Neural crest cell (in vitro differentiated cells): ENCODE measurements at regions not wholly inside any gene's neighbourhood (a gene's known extent, or its start where the extent isn't known, plus 50 kb on each side); places are given as distances from the start of the nearest gene placed in this dataset.
"Not testable (repeated sequence)": the region's sequence is repeated elsewhere in the genome, so short reads cannot be mapped to it uniquely, and the experiment has no call there.

Experiments
- DNase-seq: peaks from one replicate; pipeline ENCODE4 v3.0.0; 2021; ENCODE audit warnings: low read depth, mixed read lengths, low spot score
- H3K27ac Mint-ChIP-seq: one replicate; pipeline ENCODE4 v1.8.0; 2021; ENCODE audit warnings: mild to moderate bottlenecking, mixed read lengths; ENCODE audit not compliant: unreplicated experiment
- H3K27me3 Mint-ChIP-seq: 2 replicates; pipeline ENCODE4 v1.8.0; 2021; ENCODE audit warnings: low read depth, mild to moderate bottlenecking, mixed read lengths
- H3K36me3 Mint-ChIP-seq: 2 replicates; pipeline ENCODE4 v1.8.0; 2021; ENCODE audit warnings: low read depth, mild to moderate bottlenecking, mixed read lengths
- H3K4me1 Mint-ChIP-seq: 2 replicates; pipeline ENCODE4 v1.8.0; 2021; ENCODE audit warnings: mixed read lengths
- H3K4me3 Mint-ChIP-seq: one replicate; pipeline ENCODE4 v1.8.0; 2021; ENCODE audit warnings: mild to moderate bottlenecking, mixed read lengths
- H3K9me3 Mint-ChIP-seq: 2 replicates; pipeline ENCODE4 v1.8.0; 2021; ENCODE audit warnings: mixed read lengths
- TF ChIP-seq, protein P1 (sequence below): fragments of 200-600 bp; sonication (generic); conservative IDR thresholded peaks from 2 replicates; pipeline ENCODE4 v1.5.0; 2021; ENCODE audit warnings: antibody characterized with exemption, mild to moderate bottlenecking

GRCh38 chr17:5897275-5897911 lies 172.8 kb upstream of the WSCD1 start:
- H3K36me3 Mint-ChIP-seq: no peaks in the 10 kb centered on the region
- H3K27me3 Mint-ChIP-seq: no peaks in the 10 kb centered on the region
- H3K27ac Mint-ChIP-seq: peak overlapping the region; percentile 43
- DNase-seq: no peak
- H3K4me3 Mint-ChIP-seq: peak overlapping the region; percentile 49
- TF ChIP-seq, protein P1, sequence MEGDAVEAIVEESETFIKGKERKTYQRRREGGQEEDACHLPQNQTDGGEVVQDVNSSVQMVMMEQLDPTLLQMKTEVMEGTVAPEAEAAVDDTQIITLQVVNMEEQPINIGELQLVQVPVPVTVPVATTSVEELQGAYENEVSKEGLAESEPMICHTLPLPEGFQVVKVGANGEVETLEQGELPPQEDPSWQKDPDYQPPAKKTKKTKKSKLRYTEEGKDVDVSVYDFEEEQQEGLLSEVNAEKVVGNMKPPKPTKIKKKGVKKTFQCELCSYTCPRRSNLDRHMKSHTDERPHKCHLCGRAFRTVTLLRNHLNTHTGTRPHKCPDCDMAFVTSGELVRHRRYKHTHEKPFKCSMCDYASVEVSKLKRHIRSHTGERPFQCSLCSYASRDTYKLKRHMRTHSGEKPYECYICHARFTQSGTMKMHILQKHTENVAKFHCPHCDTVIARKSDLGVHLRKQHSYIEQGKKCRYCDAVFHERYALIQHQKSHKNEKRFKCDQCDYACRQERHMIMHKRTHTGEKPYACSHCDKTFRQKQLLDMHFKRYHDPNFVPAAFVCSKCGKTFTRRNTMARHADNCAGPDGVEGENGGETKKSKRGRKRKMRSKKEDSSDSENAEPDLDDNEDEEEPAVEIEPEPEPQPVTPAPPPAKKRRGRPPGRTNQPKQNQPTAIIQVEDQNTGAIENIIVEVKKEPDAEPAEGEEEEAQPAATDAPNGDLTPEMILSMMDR: no peak
- peaks cover 67% of the 10 kb centered on the region for H3K4me1 Mint-ChIP-seq
- peaks cover 2% of the 10 kb centered on the region for H3K9me3 Mint-ChIP-seq

GRCh38 chr17:5897981-5898380 lies 172.2 kb upstream of the WSCD1 start:
- H3K27me3 Mint-ChIP-seq, H3K4me3 Mint-ChIP-seq, DNase-seq, H3K36me3 Mint-ChIP-seq, H3K27ac Mint-ChIP-seq, H3K9me3 Mint-ChIP-seq: not testable (repeated sequence)
- H3K4me1 Mint-ChIP-seq: peaks cover 64% of the 10 kb centered on the region

DNA sequence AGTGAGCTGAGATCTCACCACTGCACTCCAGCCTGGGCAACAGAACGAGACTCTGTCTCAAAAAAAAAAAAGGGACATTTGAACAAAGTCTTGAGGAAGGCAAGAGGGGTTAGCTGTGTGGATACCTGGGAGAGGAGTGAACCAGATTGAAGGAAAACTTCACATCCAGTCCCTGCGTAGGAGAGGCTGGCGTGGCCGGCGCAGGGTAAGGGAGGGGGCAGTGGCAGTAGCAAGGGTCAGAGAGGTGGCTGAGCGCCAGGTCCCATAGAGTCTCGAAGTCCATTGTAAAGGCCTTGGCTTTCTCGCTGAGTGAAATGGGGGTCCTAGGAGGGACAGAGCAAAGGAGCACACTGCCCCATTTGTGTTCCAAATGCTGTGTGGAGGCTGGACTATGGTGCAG lies 171.8 kb upstream of the WSCD1 start:
- H3K4me3 Mint-ChIP-seq: no peak overlapping the region
- H3K27ac Mint-ChIP-seq: no peak overlapping the region
- TF ChIP-seq, protein P1: no peak
- no peak for DNase-seq
- H3K27me3 Mint-ChIP-seq: no peaks in the 10 kb centered on the region
- H3K9me3 Mint-ChIP-seq: peaks cover 2% of the 10 kb centered on the region
- H3K36me3 Mint-ChIP-seq: no peaks in the 10 kb centered on the region
- H3K4me1 Mint-ChIP-seq: peaks cover 60% of the 10 kb centered on the region

DNA sequence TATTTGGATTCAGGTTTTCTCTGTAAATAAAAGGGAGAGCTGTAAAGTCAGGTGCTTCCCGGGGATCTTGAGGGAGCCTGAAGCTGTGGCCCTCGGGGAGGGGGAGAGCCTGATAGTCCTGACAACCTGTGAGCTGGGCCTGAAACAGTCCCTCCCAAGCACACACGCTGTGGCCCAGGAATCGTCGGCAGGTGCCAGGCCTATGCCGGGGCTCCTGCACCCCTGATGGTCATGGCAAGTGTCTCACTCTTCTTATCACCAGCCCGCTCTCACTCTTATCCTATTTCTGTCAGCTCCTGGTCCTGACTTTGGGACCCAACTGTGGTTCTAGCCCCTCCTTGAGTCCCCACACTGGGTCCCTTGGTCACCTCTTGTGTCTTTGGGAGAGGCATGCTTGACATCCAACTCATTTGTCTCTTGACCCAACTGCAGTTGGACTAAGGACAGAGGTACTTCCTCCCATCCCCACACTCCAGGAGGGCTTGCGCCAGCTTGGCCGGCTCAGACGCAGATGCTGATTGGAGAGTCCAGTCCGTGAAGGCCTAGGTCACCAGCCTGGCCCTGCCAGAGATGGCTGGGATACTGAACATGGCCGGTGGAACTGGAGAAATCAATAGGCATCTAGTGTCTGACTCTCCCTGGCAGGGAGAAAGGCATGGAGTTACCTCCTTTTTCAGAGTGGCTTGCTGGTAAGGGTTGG lies 170.5 kb upstream of the WSCD1 start:
- TF ChIP-seq, protein P1: no peak
- no peak for DNase-seq
- no peaks in the 10 kb centered on the region for H3K27me3 Mint-ChIP-seq
- H3K36me3 Mint-ChIP-seq: peaks cover 2% of the 10 kb centered on the region
- no peak overlapping the region for H3K27ac Mint-ChIP-seq
- peaks cover 47% of the 10 kb centered on the region for H3K4me1 Mint-ChIP-seq
- no peak overlapping the region for H3K4me3 Mint-ChIP-seq
- H3K9me3 Mint-ChIP-seq: peaks cover 5% of the 10 kb centered on the region

DNA sequence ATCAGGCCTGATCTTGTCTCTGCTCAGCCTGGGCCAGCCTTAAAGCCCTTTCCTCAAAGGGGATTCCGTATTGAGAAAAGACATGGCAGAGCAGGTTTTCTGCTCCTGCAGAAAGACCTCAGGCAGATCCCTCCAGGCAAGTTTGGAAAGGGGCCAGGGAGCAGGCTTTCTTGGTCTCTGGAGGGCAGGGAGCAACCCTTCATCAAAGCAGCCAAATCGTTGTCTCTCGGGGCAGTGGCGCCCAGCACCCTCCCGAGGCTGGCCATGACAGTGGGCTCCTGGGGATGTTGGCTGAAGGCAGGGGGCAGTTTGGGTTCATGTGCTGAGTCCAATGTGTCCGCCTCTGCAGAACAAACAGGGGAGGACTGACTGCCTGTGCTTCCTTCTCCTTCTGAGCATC lies 168.4 kb upstream of the WSCD1 start:
- Mint-ChIP-seq H3K27ac (no peak overlapping the region), H3K9me3 (peaks cover 5% of the 10 kb centered on the region), H3K36me3 (peaks cover 2% of the 10 kb centered on the region), H3K4me1 (peaks cover 31% of the 10 kb centered on the region), H3K27me3 (no peaks in the 10 kb centered on the region), H3K4me3 (no peak overlapping the region)
- TF ChIP-seq, protein P1: no peak
- no peak for DNase-seq
